ENCODE measurements at regions not wholly inside any gene's neighbourhood (a gene's known extent, or its start where the extent isn't known, plus 50 kb on each side); places are given as distances from the start of the nearest gene placed in this dataset.

DNA sequence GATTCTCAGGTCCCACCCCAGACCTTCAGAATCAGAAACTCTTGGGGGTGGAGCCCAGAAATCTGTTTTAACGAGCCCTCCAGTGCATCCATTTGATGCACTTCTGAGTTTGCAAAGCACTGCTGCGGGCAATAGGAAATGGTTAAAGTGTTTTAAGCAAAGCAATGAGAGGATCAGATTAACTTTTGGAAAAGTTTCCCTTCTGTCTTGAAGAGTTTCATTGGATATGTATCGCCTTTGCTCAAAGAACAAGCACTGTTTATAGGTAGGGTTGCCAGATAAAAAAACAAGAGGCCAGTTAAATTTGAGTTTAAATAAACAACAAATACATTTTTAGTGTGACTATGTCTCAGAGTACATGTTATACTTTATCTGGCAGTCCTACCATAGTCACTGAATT is 226.0 kb downstream of the BMP7 start:
- TF ChIP-seq EZH2 (IDR thresholded peaks at IDR 0.05; ENCODE audit: low read length, unreplicated experiment) (no peak), EZH2phosphoT487 (IDR thresholded peaks at IDR 0.05; ENCODE audit: borderline replicate concordance, low read length) (no peak)
- TF ChIP-seq, protein P1, sequence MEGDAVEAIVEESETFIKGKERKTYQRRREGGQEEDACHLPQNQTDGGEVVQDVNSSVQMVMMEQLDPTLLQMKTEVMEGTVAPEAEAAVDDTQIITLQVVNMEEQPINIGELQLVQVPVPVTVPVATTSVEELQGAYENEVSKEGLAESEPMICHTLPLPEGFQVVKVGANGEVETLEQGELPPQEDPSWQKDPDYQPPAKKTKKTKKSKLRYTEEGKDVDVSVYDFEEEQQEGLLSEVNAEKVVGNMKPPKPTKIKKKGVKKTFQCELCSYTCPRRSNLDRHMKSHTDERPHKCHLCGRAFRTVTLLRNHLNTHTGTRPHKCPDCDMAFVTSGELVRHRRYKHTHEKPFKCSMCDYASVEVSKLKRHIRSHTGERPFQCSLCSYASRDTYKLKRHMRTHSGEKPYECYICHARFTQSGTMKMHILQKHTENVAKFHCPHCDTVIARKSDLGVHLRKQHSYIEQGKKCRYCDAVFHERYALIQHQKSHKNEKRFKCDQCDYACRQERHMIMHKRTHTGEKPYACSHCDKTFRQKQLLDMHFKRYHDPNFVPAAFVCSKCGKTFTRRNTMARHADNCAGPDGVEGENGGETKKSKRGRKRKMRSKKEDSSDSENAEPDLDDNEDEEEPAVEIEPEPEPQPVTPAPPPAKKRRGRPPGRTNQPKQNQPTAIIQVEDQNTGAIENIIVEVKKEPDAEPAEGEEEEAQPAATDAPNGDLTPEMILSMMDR (conservative IDR thresholded peaks at IDR 0.05; ENCODE audit: low read depth, low read length) = no peak

All from PC-3 (cell line).